H54 (cell line): ENCODE measurements at regions not wholly inside any gene's neighbourhood (a gene's known extent, or its start where the extent isn't known, plus 50 kb on each side); places are given as distances from the start of the nearest gene placed in this dataset.

Experiments used
- DNase-seq: peaks from one replicate; pipeline ENCODE4 v3.0.0; 2011; ENCODE audit warnings: low spot score, mixed read lengths; ENCODE audit not compliant: insufficient read length
- FAIRE-seq: peaks from 3 replicates; lab custom pipeline; 2011; peaks lifted over from hg19 to GRCh38; lab: Jason Lieb, UNC
- POLR2A ChIP-seq: IDR thresholded peaks from 2 replicates; pipeline ENCODE4 v1.6.1; 2011; ENCODE audit warnings: low read depth, mild to moderate bottlenecking, low read length

- DNase-seq, result no peak
- no peak for TF ChIP-seq POLR2A
- FAIRE-seq, result no peak
Observed at GRCh38 chr6:166010136-166010960, 157.3 kb downstream of the TBXT start.

- no peak for FAIRE-seq
- no peak for TF ChIP-seq POLR2A
- no peak for DNase-seq
Observed at GRCh38 chr6:166009385-166010031, 158.1 kb downstream of the TBXT start.

- FAIRE-seq, result no peak
- DNase-seq, result no peak
- no peak for TF ChIP-seq POLR2A
Observed at GRCh38 chr6:166008441-166009369, 158.9 kb downstream of the TBXT start.

- DNase-seq (no peak), FAIRE-seq (no peak)
- no peak for TF ChIP-seq POLR2A
Observed at GRCh38 chr6:166007349-166008263, 160.0 kb downstream of the TBXT start.

GRCh38 chr6:166006900-166007301, 160.8 kb downstream of the TBXT start:
- no peak for FAIRE-seq
- no peak for DNase-seq
- TF ChIP-seq POLR2A, result no peak

GRCh38 chr6:166005944-166006899, 161.4 kb downstream of the TBXT start:
- no peak for TF ChIP-seq POLR2A
- FAIRE-seq (no peak), DNase-seq (no peak)

- FAIRE-seq (no peak), DNase-seq (no peak)
- TF ChIP-seq POLR2A, result no peak
Observed at GRCh38 chr6:166005401-166005943, 162.2 kb downstream of the TBXT start.

GRCh38 chr6:166004876-166005275, 162.8 kb downstream of the TBXT start:
- no peak for DNase-seq
- TF ChIP-seq POLR2A, result no peak
- FAIRE-seq, result no peak

- DNase-seq (no peak), FAIRE-seq (no peak)
- TF ChIP-seq POLR2A, result no peak
Observed at GRCh38 chr6:166004471-166004870, 163.2 kb downstream of the TBXT start.

GRCh38 chr6:166003569-166003968, 164.1 kb downstream of the TBXT start:
- no peak for TF ChIP-seq POLR2A
- DNase-seq (no peak), FAIRE-seq (no peak)

- FAIRE-seq (no peak), DNase-seq (no peak)
- TF ChIP-seq POLR2A, result no peak
Observed at GRCh38 chr6:166001359-166001758, 166.3 kb downstream of the TBXT start.
